Keratinocyte (primary cell): ENCODE measurements at regions not wholly inside any gene's neighbourhood (a gene's known extent, or its start where the extent isn't known, plus 50 kb on each side); places are given as distances from the start of the nearest gene placed in this dataset.

ENCODE experiments used
- DNase-seq: peaks from one replicate; pipeline ENCODE4 v3.0.0-alpha.2; 2011; ENCODE audit warnings: low read depth, missing footprints, low spot score
- FAIRE-seq: peaks from 2 replicates; lab custom pipeline; 2011; peaks lifted over from hg19 to GRCh38; lab: Jason Lieb, UNC
- H2AFZ ChIP-seq: 2 replicates; pipeline ENCODE4 v1.6.0; 2012; ENCODE audit warnings: low read length, control low read depth, inconsistent platforms; ENCODE audit not compliant: control insufficient read depth
- H3K27ac ChIP-seq: 2 replicates; pipeline ENCODE4 v1.5.1; 2011; ENCODE audit warnings: low read length; ENCODE audit not compliant: control insufficient read depth, insufficient read depth
- H3K27me3 ChIP-seq: 3 replicates; pipeline ENCODE4 v1.6.0; 2011; ENCODE audit warnings: low read length; ENCODE audit not compliant: control insufficient read depth, insufficient read depth; ENCODE audit errors: extremely low read depth
- H3K36me3 ChIP-seq, 2 experiments: 2 replicates in 1 of 2; 3 replicates in 1 of 2; pipeline ENCODE4 v1.5.1; 2011; ENCODE audit warnings: low read length in 2 of 2, mild to moderate bottlenecking in 1 of 2; ENCODE audit not compliant: control insufficient read depth in 2 of 2, insufficient read depth in 2 of 2; ENCODE audit errors: extremely low read depth in 1 of 2
- H3K4me1 ChIP-seq: 3 replicates; pipeline ENCODE4 v1.5.1; 2011; ENCODE audit warnings: low read length; ENCODE audit not compliant: control insufficient read depth, insufficient read depth; ENCODE audit errors: extremely low read depth
- H3K4me2 ChIP-seq: 3 replicates; pipeline ENCODE4 v1.6.0; 2011; ENCODE audit warnings: low read depth, low read length; ENCODE audit not compliant: control insufficient read depth, insufficient read depth; ENCODE audit errors: extremely low read depth
- H3K4me3 ChIP-seq, 3 experiments: fragments of 200-600 bp in 1 of 3; sonication (generic) in 1 of 3; 2 replicates in 2 of 3; 3 replicates in 1 of 3; pipeline ENCODE4 v1.5.1; 2011 to 2016; ENCODE audit warnings: low read length in 3 of 3, mild to moderate bottlenecking in 3 of 3, control low read depth in 2 of 3, inconsistent platforms in 1 of 3, low read depth in 1 of 3, mixed read lengths in 1 of 3, mixed run types in 1 of 3, moderate library complexity in 1 of 3; ENCODE audit not compliant: control insufficient read depth in 2 of 3, insufficient read depth in 2 of 3; ENCODE audit errors: extremely low read depth in 1 of 3
- H3K79me2 ChIP-seq: 2 replicates; pipeline ENCODE4 v1.6.0; 2012; ENCODE audit warnings: low read length; ENCODE audit not compliant: control insufficient read depth, insufficient read depth
- H3K9ac ChIP-seq: 3 replicates; pipeline ENCODE4 v1.6.0; 2011; ENCODE audit warnings: low read length; ENCODE audit not compliant: control insufficient read depth, insufficient read depth; ENCODE audit errors: extremely low read depth
- H3K9me1 ChIP-seq: 3 replicates; pipeline ENCODE4 v1.6.0; 2011; ENCODE audit warnings: low read length; ENCODE audit not compliant: control insufficient read depth, insufficient read depth; ENCODE audit errors: extremely low read depth
- H3K9me3 ChIP-seq: 2 replicates; pipeline ENCODE4 v1.5.1; 2012; ENCODE audit warnings: low read depth, low read length; ENCODE audit not compliant: control insufficient read depth
- H4K20me1 ChIP-seq: 3 replicates; pipeline ENCODE4 v1.6.0; 2011; ENCODE audit warnings: low read length; ENCODE audit not compliant: control insufficient read depth, insufficient read depth; ENCODE audit errors: extremely low read depth
- dilution Hi-C: fragments of 300-500 bp; cut with MboI; formaldehyde crosslinking; loops from one replicate; pipeline ENCODE4 v1.7.0; 2020; ENCODE audit warnings: low sequenced_read_pairs; ENCODE audit not compliant: extremely low pct_ligation_motif_present
- TF ChIP-seq, protein P1 (sequence below), 3 experiments: IDR thresholded peaks in 1 of 3; conservative IDR thresholded peaks in 1 of 3; optimal IDR thresholded peaks in 1 of 3; 2 replicates in 2 of 3; 3 replicates in 1 of 3; pipeline versions ENCODE3 to v1.5.1; 2011; ENCODE audit warnings: low read length in 3 of 3, mild to moderate bottlenecking in 3 of 3, moderate library complexity in 2 of 3, control low read depth in 1 of 3, inconsistent platforms in 1 of 3; ENCODE audit not compliant: insufficient read depth in 2 of 3; ENCODE audit errors: extremely low read depth in 1 of 3

DNA sequence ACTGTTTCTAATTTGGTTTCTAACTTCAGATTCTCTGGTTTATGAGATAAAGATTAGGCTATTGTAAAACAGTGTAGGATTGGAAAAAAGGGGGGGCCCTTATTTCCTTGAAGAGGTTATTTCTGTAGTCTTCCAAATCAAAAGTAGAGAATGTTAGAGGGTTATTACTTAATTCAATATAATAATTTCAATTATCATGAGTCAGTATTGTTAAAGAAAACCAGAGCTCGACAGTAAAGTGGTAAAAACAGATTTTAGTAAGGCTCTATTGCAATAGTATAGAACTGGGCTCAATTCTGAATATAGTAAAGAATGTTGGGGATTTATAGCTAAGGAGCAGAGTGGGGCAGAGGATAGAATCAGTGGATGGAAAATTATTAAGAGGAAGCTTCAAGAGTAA, 140.0 kb downstream of the TANC2 start:
- H3K4me1 ChIP-seq, result no peaks in the 10 kb centered on the region
- dilution Hi-C loops, result no loop called here
- DNase-seq, result no peak
- peaks cover 20% of the 10 kb centered on the region for H3K79me2 ChIP-seq
- H3K36me3 ChIP-seq, result peaks cover 0 to 5% of the 10 kb centered on the region in 2 experiments
- H4K20me1 ChIP-seq, result peaks cover 2% of the 10 kb centered on the region
- H3K9me1 ChIP-seq, result no peaks in the 10 kb centered on the region
- H3K9me3 ChIP-seq, result no peaks in the 10 kb centered on the region
- H2AFZ ChIP-seq, result no peak overlapping the region
- no peak overlapping the region for H3K4me2 ChIP-seq
- no peak overlapping the region for H3K9ac ChIP-seq
- H3K27ac ChIP-seq, result no peak overlapping the region
- no peak for FAIRE-seq
- no peaks in the 10 kb centered on the region for H3K27me3 ChIP-seq
- TF ChIP-seq, protein P1, sequence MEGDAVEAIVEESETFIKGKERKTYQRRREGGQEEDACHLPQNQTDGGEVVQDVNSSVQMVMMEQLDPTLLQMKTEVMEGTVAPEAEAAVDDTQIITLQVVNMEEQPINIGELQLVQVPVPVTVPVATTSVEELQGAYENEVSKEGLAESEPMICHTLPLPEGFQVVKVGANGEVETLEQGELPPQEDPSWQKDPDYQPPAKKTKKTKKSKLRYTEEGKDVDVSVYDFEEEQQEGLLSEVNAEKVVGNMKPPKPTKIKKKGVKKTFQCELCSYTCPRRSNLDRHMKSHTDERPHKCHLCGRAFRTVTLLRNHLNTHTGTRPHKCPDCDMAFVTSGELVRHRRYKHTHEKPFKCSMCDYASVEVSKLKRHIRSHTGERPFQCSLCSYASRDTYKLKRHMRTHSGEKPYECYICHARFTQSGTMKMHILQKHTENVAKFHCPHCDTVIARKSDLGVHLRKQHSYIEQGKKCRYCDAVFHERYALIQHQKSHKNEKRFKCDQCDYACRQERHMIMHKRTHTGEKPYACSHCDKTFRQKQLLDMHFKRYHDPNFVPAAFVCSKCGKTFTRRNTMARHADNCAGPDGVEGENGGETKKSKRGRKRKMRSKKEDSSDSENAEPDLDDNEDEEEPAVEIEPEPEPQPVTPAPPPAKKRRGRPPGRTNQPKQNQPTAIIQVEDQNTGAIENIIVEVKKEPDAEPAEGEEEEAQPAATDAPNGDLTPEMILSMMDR (optimal IDR thresholded peaks at IDR 0.05 in 1 of 3, IDR thresholded peaks at IDR 0.05 in 1 of 3, conservative IDR thresholded peaks at IDR 0.05 in 1 of 3; ENCODE audit: extremely low read depth in 1 of 3, insufficient read depth in 2 of 3, low read length in 3 of 3), result no peak
- no peak overlapping the region for H3K4me3 ChIP-seq

DNA sequence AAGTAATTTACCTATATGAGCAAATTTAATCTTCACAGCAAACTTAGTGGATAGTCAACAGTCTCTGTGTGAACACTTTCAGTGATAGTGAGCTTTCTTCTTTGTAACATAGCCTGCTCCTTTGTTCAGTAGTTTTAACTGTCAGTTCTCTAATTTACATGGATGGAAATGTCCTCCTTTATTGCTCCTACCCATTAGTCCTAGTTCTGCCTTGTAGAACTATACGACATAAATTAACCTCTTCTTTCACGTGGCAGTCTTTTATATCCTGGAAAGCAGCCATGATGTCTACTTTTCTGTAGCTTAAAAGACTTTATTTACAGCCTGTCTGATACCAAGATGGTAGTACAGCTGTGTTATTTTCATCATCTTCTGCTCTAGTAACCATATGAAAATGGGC, 143.6 kb downstream of the TANC2 start:
- Histone ChIP-seq H3K9ac (no peak overlapping the region), H3K79me2 (peaks cover 16% of the 10 kb centered on the region), H3K4me1 (no peaks in the 10 kb centered on the region), H3K9me3 (no peaks in the 10 kb centered on the region), H3K4me2 (no peak overlapping the region), H3K4me3 (no peak overlapping the region), H3K9me1 (no peaks in the 10 kb centered on the region), H2AFZ (no peak overlapping the region), H3K27me3 (no peaks in the 10 kb centered on the region), H4K20me1 (no peaks in the 10 kb centered on the region), H3K36me3 (no peaks in the 10 kb centered on the region), H3K27ac (no peak overlapping the region)
- DNase-seq (no peak), FAIRE-seq (no peak)
- dilution Hi-C loops, result no loop called here
- TF ChIP-seq, protein P1 (optimal IDR thresholded peaks at IDR 0.05 in 1 of 3, IDR thresholded peaks at IDR 0.05 in 1 of 3, conservative IDR thresholded peaks at IDR 0.05 in 1 of 3; ENCODE audit: extremely low read depth in 1 of 3, insufficient read depth in 2 of 3, low read length in 3 of 3), result no peak
